OCI-LY7 (cell line): ENCODE measurements at regions not wholly inside any gene's neighbourhood (a gene's known extent, or its start where the extent isn't known, plus 50 kb on each side); places are given as distances from the start of the nearest gene placed in this dataset.

Experiments
- CTCF ChIP-seq: fragments of 200-600 bp; sonication (generic); conservative IDR thresholded peaks from 2 replicates; pipeline ENCODE4 v1.5.1; 2014; ENCODE audit warnings: mild to moderate bottlenecking, antibody characterized with exemption, low read length, moderate library complexity, mixed read lengths
- EZH2phosphoT487 ChIP-seq: fragments of 200-600 bp; sonication (generic); IDR thresholded peaks from 2 replicates; pipeline ENCODE4 v1.6.1; 2018; ENCODE audit warnings: low read depth, borderline replicate concordance, mild to moderate bottlenecking, mixed run types, antibody characterized with exemption, low read length, moderate library complexity, mixed read lengths

GRCh38 chr5:6280425-6281100, 97.8 kb downstream of the MED10 start:
- TF ChIP-seq CTCF (no peak), EZH2phosphoT487 (no peak)
